ENCODE measurements at regions not wholly inside any gene's neighbourhood (a gene's known extent, or its start where the extent isn't known, plus 50 kb on each side); places are given as distances from the start of the nearest gene placed in this dataset.

- no peak overlapping the region for H3K56ac ChIP-seq (ENCODE audit: insufficient read length, low read depth, low read length)
- H2BK15ac ChIP-seq (ENCODE audit: low read depth, low read length), result no peak overlapping the region
- H3K4me2 ChIP-seq (ENCODE audit: insufficient read depth, insufficient read length, low read length), result no peak overlapping the region
- H3K27ac Mint-ChIP-seq, result no peak overlapping the region
- H2AFZ ChIP-seq (ENCODE audit: low read length), result no peak overlapping the region
- TF ChIP-seq CTCF (conservative IDR thresholded peaks at IDR 0.05), result no peak
- H3K27me3 Mint-ChIP-seq (ENCODE audit: low read depth), result no peaks in the 10 kb centered on the region; the same call in 1 of the 2 replicates
- H3K18ac ChIP-seq (ENCODE audit: insufficient read length, low read depth, low read length), result no peak overlapping the region
- no peaks in the 10 kb centered on the region for H3K23me2 ChIP-seq (ENCODE audit: insufficient read length, low read depth, low read length, poor library complexity, severe bottlenecking)
- H4K8ac ChIP-seq (replicated peaks; ENCODE audit: insufficient read length, low read depth, low read length), result no peak overlapping the region
- peaks cover 7 to 12% of the 10 kb centered on the region in 2 experiments for H3K4me1 Mint-ChIP-seq
- no peak overlapping the region for H4K91ac ChIP-seq (ENCODE audit: insufficient read length, low read depth, low read length)
- H4K20me1 ChIP-seq (ENCODE audit: control insufficient read depth, insufficient read depth, insufficient read length), result no peaks in the 10 kb centered on the region
- no CpG with 5 or more reads among the region's 2 CpGs for WGBS (ENCODE audit: extremely low coverage, insufficient read length, low lambda C conversion rate)
- no peak overlapping the region for H2AK5ac ChIP-seq (ENCODE audit: insufficient read length, low read length)
- no peaks in the 10 kb centered on the region for H3K9me3 ChIP-seq (ENCODE audit: control insufficient read depth, low read depth, low read length)
- H3K27me3 ChIP-seq (ENCODE audit: insufficient read depth, low read length), result no peaks in the 10 kb centered on the region
- no peak overlapping the region for H4K5ac ChIP-seq (ENCODE audit: insufficient read length, low read depth, low read length)
- no peak overlapping the region for H2BK20ac ChIP-seq (ENCODE audit: low read depth, low read length, poor library complexity, severe bottlenecking)
- H3K14ac ChIP-seq (ENCODE audit: insufficient read depth, low read length), result no peak overlapping the region
- no peak overlapping the region for H3K9ac ChIP-seq (ENCODE audit: extremely low read depth, insufficient read length, low read length)
- H3K79me2 ChIP-seq (ENCODE audit: insufficient read depth, low read length), result no peaks in the 10 kb centered on the region
- no peak overlapping the region for H3K4me3 Mint-ChIP-seq
- H3K23ac ChIP-seq (ENCODE audit: insufficient read length, low read depth, low read length), result no peak overlapping the region
- H3T11ph ChIP-seq (ENCODE audit: low read length), result no peak overlapping the region
- no peak overlapping the region for H2BK5ac ChIP-seq (ENCODE audit: insufficient read length, low read length)
- no peak for DNase-seq
- no peaks in the 10 kb centered on the region; the same call in 1 of the 2 replicates for H3K4me1 ChIP-seq (ENCODE audit: insufficient read depth, low read length)
- no peak overlapping the region for H2BK120ac ChIP-seq (ENCODE audit: low read depth, low read length, poor library complexity, severe bottlenecking)
- no peaks in the 10 kb centered on the region for H3K79me1 ChIP-seq (ENCODE audit: insufficient read depth, low read depth, low read length, poor library complexity, severe bottlenecking)
- H3K4ac ChIP-seq (ENCODE audit: low read depth, low read length), result no peak overlapping the region
- no peak overlapping the region for H2BK12ac ChIP-seq (ENCODE audit: insufficient read length, low read depth, low read length)
- peaks cover 0 to 10% (median 3%) of the 10 kb centered on the region in 3 experiments; a peak in 4 of 7 replicates for H3K36me3 Mint-ChIP-seq (ENCODE audit: insufficient read depth in 1 of 3, low read depth in 3 of 3)
- H3K9me3 Mint-ChIP-seq, result peaks cover 3 to 8% of the 10 kb centered on the region in 2 experiments; a peak in 4 of 5 replicates
- no peak overlapping the region for H3K27ac ChIP-seq (ENCODE audit: insufficient read length, low read depth, low read length)
Observed at GRCh38 chr13:47628666-47629065, 372.4 kb downstream of the SUCLA2 start.

All from H9 (cell line).